COLO668 (cell line): ENCODE measurements at regions not wholly inside any gene's neighbourhood (a gene's known extent, or its start where the extent isn't known, plus 50 kb on each side); places are given as distances from the start of the nearest gene placed in this dataset.

ENCODE experiments used
- DNase-seq: peaks from one replicate; lab custom pipeline; 2025; ENCODE audit not compliant: unreplicated experiment; lab: John Stamatoyannopoulos, UW

- no peak for DNase-seq
Observed at GRCh38 chr12:78403681-78404080, 460.9 kb upstream of the SYT1 start.

GRCh38 chr12:78406213-78406612 is 458.4 kb upstream of the SYT1 start:
- no peak for DNase-seq

GRCh38 chr12:78406828-78407227 is 457.7 kb upstream of the SYT1 start:
- no peak for DNase-seq

- DNase-seq = no peak
Observed at GRCh38 chr12:78407722-78408121, 456.9 kb upstream of the SYT1 start.

GRCh38 chr12:78414071-78414470 is 450.5 kb upstream of the SYT1 start:
- DNase-seq = no peak

- DNase-seq = no peak
Observed at GRCh38 chr12:78418919-78419318, 445.7 kb upstream of the SYT1 start.

GRCh38 chr12:78419513-78419912 is 445.1 kb upstream of the SYT1 start:
- DNase-seq = no peak

GRCh38 chr12:78420991-78421390 is 443.6 kb upstream of the SYT1 start:
- DNase-seq = no peak

- no peak for DNase-seq
Observed at GRCh38 chr12:78430551-78430950, 434.0 kb upstream of the SYT1 start.

GRCh38 chr12:78431931-78432330 is 432.6 kb upstream of the SYT1 start:
- DNase-seq = no peak

- no peak for DNase-seq
Observed at GRCh38 chr12:78439666-78440065, 424.9 kb upstream of the SYT1 start.

GRCh38 chr12:78441737-78442453 is 422.7 kb upstream of the SYT1 start:
- no peak for DNase-seq

GRCh38 chr12:78442454-78442801 is 422.1 kb upstream of the SYT1 start:
- no peak for DNase-seq

GRCh38 chr12:78446555-78446954 is 418.0 kb upstream of the SYT1 start:
- DNase-seq = no peak

GRCh38 chr12:78447373-78447772 is 417.2 kb upstream of the SYT1 start:
- DNase-seq = no peak

- no peak for DNase-seq
Observed at GRCh38 chr12:78448692-78449091, 415.9 kb upstream of the SYT1 start.

- no peak for DNase-seq
Observed at GRCh38 chr12:78455991-78456390, 408.6 kb upstream of the SYT1 start.

- no peak for DNase-seq
Observed at GRCh38 chr12:78457938-78458337, 406.6 kb upstream of the SYT1 start.

GRCh38 chr12:78470354-78471195 is 394.0 kb upstream of the SYT1 start:
- DNase-seq = peak; percentile 43

- DNase-seq = no peak
Observed at GRCh38 chr12:78473136-78473535, 391.4 kb upstream of the SYT1 start.

- DNase-seq = no peak
Observed at GRCh38 chr12:78473561-78473960, 391.0 kb upstream of the SYT1 start.

- DNase-seq = no peak
Observed at GRCh38 chr12:78483767-78484315, 380.7 kb upstream of the SYT1 start.
